HUES64 (cell line): ENCODE measurements at regions not wholly inside any gene's neighbourhood (a gene's known extent, or its start where the extent isn't known, plus 50 kb on each side); places are given as distances from the start of the nearest gene placed in this dataset.
"Not testable (repeated sequence)": the region's sequence is repeated elsewhere in the genome, so short reads cannot be mapped to it uniquely, and the experiment has no call there.

Source experiments
- H3K27ac ChIP-seq: 2 replicates; pipeline ENCODE4 v1.7.0; 2013; ENCODE audit warnings: low read depth, low read length, inconsistent platforms
- H3K27me3 ChIP-seq: 2 replicates; pipeline ENCODE4 v1.6.1; 2013; ENCODE audit warnings: mild to moderate bottlenecking, low read length; ENCODE audit not compliant: insufficient read depth
- H3K36me3 ChIP-seq: 2 replicates; pipeline ENCODE4 v1.6.1; 2013; ENCODE audit warnings: mild to moderate bottlenecking, low read length; ENCODE audit not compliant: insufficient read depth
- H3K4me1 ChIP-seq: 2 replicates; pipeline ENCODE4 v1.6.1; 2013; ENCODE audit warnings: mild to moderate bottlenecking, low read length, moderate library complexity; ENCODE audit not compliant: insufficient read depth
- H3K4me3 ChIP-seq: 2 replicates; pipeline ENCODE4 v1.5.1; 2013; ENCODE audit warnings: mild to moderate bottlenecking, low read length, moderate library complexity
- H3K9ac ChIP-seq: 2 replicates; pipeline ENCODE4 v1.6.1; 2013; ENCODE audit warnings: mild to moderate bottlenecking, low read depth, low read length
- H3K9me3 ChIP-seq: 2 replicates; pipeline ENCODE4 v1.6.1; 2013; ENCODE audit warnings: low read depth, low read length; ENCODE audit not compliant: insufficient read depth
- WGBS: fragments of 150-250, 120-280 bp; methylation state at CpG from one replicate; pipeline ENCODE4 v1.1.7; 2013; ENCODE audit warnings: missing lambda C conversion rate; 5-methylcytosine and 5-hydroxymethylcytosine counted together

DNA sequence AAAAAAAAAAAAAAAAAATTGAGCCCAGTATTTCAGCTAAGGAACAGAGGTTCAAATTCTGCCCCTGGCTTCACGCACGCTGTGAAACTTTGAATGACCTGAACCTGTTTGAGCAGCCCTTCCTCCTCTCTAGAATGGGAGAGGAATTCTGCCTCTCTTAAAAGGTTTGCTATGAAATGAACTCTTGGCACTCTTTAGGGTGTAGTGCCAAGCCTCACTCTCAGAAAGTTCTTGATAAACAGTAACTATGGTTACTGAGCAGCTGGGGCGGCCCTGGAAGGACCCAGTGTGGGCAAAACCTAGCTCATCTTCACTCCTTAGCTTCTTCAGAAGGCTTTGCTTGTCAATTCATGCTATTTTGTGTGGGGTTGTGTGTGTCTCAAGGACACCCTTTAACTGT is 73.7 kb downstream of the GEMIN8 start:
- 96% methylated on average over 3 of the region's 3 CpGs for WGBS
- H3K36me3 ChIP-seq, result no peaks in the 10 kb centered on the region
- H3K4me3 ChIP-seq, result no peak overlapping the region
- H3K4me1 ChIP-seq, result no peaks in the 10 kb centered on the region
- no peaks in the 10 kb centered on the region for H3K27me3 ChIP-seq
- no peak overlapping the region for H3K9ac ChIP-seq
- no peaks in the 10 kb centered on the region for H3K9me3 ChIP-seq
- no peak overlapping the region for H3K27ac ChIP-seq

DNA sequence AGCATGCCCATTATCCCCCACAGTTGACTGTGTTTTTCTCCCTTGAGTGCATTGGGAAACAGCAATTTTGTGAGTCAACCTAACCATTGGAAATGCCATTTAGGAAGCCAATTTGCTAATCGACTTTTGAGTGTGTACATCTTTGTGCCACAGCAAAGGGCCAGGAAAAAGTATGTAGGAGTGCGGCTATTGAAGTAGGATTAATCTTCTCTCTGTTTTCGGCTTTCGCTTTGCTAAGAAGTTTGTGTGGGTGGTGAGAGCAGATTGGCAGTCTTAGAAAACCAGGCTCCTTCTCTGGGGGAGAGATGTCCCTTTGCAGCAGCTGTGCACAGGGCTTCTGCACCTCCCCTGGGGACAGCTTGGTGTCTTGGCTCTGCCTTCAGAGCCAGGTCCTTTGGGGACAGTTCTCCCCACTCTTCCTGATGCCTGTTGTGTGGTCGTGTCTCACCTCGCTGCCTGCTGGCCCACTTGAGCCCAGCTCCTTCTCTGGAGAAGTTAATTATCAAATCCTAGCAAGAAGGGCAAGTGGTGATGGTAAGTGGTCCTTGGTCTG is 74.5 kb downstream of the GEMIN8 start:
- no peaks in the 10 kb centered on the region for H3K4me1 ChIP-seq
- H3K27ac ChIP-seq, result no peak overlapping the region
- H3K9ac ChIP-seq, result no peak overlapping the region
- no peaks in the 10 kb centered on the region for H3K27me3 ChIP-seq
- no peak overlapping the region for H3K4me3 ChIP-seq
- WGBS, result 95% methylated on average over 5 of the region's 6 CpGs
- H3K36me3 ChIP-seq, result no peaks in the 10 kb centered on the region
- H3K9me3 ChIP-seq, result no peaks in the 10 kb centered on the region

DNA sequence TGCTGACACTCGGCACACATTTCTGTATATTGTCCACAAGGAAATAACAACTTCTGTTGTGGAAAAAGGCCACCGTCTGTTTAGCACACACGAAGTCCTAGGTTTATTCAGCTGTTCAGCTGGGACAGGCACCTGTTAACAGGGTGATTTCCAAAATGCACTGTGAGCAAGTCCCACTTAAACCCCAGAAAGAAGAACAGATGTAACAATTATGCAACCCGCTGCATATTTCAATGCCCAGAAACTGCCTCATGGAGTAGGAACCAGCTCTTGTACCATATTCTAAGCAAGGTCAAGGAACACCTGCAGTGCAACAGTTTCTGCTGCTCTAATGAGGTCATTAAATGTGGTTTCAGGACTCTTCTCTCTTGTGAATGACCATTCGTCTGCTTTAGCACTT is 77.1 kb downstream of the GEMIN8 start:
- no peaks in the 10 kb centered on the region for H3K4me1 ChIP-seq
- no peaks in the 10 kb centered on the region for H3K9me3 ChIP-seq
- WGBS, result 93% methylated on average over 5 of the region's 5 CpGs
- no peaks in the 10 kb centered on the region for H3K27me3 ChIP-seq
- H3K36me3 ChIP-seq, result no peaks in the 10 kb centered on the region
- no peak overlapping the region for H3K27ac ChIP-seq
- H3K9ac ChIP-seq, result no peak overlapping the region
- no peak overlapping the region for H3K4me3 ChIP-seq

DNA sequence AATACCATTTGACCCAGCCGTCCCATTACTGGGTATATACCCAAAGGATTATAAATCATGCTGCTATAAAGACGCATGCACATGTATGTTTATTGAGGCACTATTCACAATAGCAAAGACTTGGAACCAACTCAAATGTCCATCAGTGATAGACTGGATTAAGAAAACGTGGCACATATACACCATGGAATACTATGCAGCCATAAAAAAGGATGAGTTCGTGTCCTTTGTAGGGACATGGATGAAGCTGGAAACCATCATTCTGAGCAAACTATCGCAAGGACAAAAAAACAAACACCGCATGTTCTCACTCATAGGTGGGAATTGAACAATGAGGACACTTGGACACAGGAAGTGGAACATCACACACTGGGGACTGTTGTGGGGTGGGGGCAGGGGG is 83.5 kb downstream of the GEMIN8 start:
- H3K9ac ChIP-seq, H3K27me3 ChIP-seq, H3K27ac ChIP-seq, H3K4me3 ChIP-seq, H3K9me3 ChIP-seq, H3K36me3 ChIP-seq: not testable (repeated sequence)
- peaks cover 18% of the 10 kb centered on the region for H3K4me1 ChIP-seq
- 100% methylated on average over 3 of the region's 6 CpGs for WGBS

DNA sequence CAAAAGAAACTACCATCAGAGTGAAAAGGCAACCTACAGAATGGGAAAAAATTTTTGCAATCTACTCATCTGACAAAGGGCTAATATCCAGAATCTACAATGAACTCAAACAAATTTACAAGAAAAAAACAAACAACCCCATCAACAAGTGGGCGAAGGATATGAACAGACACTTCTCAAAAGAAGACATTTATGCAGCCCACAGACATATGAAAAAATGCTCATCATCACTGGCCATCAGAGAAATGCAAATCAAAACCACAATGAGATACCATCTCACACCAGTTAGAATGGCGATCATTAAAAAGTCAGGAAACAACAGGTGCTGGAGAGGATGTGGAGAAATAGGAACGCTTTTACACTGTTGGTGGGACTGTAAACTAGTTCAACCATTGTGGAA is 83.9 kb downstream of the GEMIN8 start:
- H3K4me3 ChIP-seq, H3K27ac ChIP-seq, H3K9me3 ChIP-seq, H3K36me3 ChIP-seq, H3K9ac ChIP-seq, H3K27me3 ChIP-seq: not testable (repeated sequence)
- H3K4me1 ChIP-seq, result peaks cover 22% of the 10 kb centered on the region
- WGBS, result no CpG with 5 or more reads among the region's 3 CpGs

DNA sequence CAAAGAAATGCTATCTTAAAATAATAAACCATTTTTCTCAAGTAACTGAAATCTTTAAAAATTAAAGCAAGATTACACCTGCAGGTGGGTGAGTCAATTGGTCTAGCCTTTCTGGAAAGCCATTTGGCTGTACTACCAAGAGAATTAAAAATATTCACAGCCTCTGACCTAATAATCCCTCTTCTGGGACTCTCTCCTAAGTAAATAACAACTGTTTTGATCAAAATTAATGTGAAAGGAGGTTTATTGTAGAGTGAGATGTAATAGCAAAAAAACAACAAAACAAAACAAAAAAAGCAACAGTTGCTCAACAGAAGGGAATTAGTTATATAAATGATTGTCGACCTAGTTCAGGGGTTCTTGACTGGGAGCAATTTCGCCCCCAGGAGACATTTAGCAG is 89.0 kb downstream of the GEMIN8 start:
- no peak overlapping the region for H3K27ac ChIP-seq
- no peaks in the 10 kb centered on the region for H3K27me3 ChIP-seq
- no peaks in the 10 kb centered on the region for H3K36me3 ChIP-seq
- H3K9ac ChIP-seq, result no peak overlapping the region
- no peaks in the 10 kb centered on the region for H3K9me3 ChIP-seq
- H3K4me3 ChIP-seq, result no peak overlapping the region
- peaks cover 46% of the 10 kb centered on the region for H3K4me1 ChIP-seq
- WGBS, result 88% methylated on average over 2 of the region's 2 CpGs

DNA sequence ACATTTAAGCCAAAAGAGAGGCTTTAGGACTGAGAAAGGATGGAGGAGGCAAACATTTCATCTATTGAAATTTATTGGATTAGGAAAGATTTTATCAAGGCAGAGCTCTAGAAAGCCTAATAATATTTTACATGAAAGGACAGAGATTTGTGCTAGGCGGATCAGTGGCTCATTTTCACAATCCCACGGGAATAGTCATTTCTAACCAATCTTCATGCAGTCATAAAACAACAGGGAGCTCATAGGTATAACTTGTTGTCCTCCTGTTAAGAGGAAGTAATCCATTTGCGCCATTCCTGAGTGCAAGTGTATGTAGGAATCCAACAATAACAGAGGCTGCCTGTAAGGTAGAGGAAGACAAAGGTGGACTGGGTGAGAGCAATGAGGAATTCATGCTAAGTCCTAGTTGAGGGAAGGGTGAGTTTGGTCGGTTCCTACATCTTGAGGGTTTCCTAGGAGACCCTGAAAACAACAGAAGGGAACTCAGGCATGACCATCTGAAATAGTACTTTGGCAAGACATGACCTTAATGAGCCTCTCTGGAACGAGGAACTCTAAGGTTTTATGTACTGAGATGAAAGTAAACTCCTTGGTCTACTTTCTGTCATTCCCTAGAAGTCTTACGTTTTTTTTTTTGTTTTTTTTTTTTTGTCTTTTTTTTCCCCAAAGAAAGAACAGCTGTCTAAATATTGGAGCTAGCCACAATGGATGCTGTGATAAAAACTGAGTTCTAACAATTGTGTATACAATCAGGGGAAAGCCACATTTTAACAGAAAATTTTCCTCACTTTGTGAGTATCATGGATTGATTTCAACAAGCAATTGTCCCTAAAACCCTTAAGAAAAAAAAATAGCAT is 89.7 kb downstream of the GEMIN8 start:
- Histone ChIP-seq H3K27me3 (no peaks in the 10 kb centered on the region), H3K36me3 (0 out of 2 replicates have a peak, but pooled peaks cover 3% of the 10 kb centered on the region), H3K4me1 (peaks cover 50% of the 10 kb centered on the region), H3K4me3 (no peak overlapping the region), H3K9ac (no peak overlapping the region), H3K9me3 (no peaks in the 10 kb centered on the region), H3K27ac (no peak overlapping the region; the same call in 1 of the 2 replicates)
- 71% methylated on average over 3 of the region's 6 CpGs for WGBS

DNA sequence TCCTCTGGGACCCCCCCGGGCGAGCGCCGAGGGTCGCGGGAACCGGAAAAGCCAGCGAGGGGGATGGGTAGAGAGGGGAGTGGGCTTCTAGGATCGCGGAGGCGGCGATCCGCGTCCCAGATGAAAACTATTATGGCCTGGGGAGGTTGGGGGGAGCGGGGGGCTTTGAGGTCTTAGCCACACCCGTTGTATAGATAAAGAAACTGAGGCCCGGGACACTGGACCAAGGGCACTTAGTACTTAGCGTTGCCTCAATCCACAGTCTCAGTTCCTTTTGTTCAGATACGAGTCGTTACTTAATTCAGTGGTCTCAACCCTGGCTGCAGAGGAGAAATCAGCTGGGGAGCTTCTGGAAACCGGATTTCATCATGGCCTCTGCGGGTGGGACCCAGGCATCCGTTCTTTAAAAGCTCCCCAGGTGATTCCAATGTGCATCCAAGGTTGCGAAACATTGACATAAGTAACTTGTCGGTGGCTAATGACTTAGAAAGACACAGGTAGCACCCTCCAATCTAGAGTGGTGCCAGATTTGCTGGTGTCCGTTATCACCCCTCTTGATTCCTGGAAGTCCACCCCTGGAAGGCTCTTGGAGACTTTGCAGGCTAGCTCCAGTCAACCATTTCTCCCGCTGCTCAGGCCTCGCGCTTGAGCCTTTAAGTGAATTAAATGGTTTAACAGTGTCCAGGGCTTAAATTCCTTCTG is 90.7 kb downstream of the GEMIN8 start:
- H3K9ac ChIP-seq, result peak overlapping the region; percentile 80
- H3K4me3 ChIP-seq, result peak overlapping the region; percentile 76
- peaks cover 8% of the 10 kb centered on the region for H3K36me3 ChIP-seq
- 9% methylated on average over 27 of the region's 29 CpGs for whole genome bisulfite sequencing
- H3K4me1 ChIP-seq, result peaks cover 50% of the 10 kb centered on the region
- H3K27me3 ChIP-seq, result no peaks in the 10 kb centered on the region
- H3K9me3 ChIP-seq, result no peaks in the 10 kb centered on the region
- H3K27ac ChIP-seq, result peak overlapping the region; percentile 85; the same call in 1 of the 2 replicates

DNA sequence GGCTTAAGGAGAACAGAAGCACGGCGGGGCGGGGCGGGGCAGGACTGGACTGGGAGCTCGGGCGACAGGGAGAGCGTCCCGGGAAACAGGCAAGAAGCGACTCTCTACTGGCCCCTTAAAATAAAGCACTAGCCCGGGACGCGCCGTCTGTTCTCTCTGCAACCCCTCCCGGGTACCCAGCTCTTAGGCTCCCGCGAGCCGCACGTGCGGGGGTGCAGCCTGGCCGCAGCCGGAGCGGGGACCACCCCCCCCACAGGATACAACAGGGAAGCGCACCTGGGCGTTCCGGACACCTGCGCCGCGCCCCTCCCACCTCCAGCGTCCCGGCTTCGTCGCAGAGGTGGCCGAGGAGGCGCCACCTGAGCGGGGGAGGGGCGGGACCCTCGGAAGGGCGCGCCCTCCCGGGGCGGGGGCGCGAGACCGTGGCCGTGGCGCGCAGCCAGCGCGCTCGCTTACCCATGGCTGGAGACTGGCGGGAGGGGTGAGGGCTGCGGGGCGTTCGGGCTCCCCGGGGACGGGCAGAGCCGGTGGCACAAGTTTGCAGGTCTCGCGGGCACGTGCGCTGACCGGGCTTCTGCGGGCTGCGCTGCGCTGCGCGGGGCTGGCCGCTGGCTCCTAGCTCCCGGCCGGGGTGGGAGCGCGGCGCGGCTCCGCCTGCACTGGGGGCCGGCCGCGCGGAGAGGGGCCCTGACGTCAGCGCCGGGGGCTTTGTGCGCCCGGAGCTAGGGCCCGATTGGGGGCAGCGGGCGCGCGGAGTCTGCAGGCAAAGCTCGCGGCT is 91.5 kb downstream of the GEMIN8 start:
- H3K9ac ChIP-seq, result peak overlapping the region; percentile 80
- H3K9me3 ChIP-seq, result no peaks in the 10 kb centered on the region
- H3K27ac ChIP-seq, result peak overlapping the region; percentile 85; the same call in 1 of the 2 replicates
- no peaks in the 10 kb centered on the region for H3K27me3 ChIP-seq
- H3K36me3 ChIP-seq, result peaks cover 15% of the 10 kb centered on the region
- peak overlapping the region; percentile 76 for H3K4me3 ChIP-seq
- peaks cover 52% of the 10 kb centered on the region for H3K4me1 ChIP-seq
- WGBS, result under 1% methylated on average over 91 of the region's 91 CpGs

DNA sequence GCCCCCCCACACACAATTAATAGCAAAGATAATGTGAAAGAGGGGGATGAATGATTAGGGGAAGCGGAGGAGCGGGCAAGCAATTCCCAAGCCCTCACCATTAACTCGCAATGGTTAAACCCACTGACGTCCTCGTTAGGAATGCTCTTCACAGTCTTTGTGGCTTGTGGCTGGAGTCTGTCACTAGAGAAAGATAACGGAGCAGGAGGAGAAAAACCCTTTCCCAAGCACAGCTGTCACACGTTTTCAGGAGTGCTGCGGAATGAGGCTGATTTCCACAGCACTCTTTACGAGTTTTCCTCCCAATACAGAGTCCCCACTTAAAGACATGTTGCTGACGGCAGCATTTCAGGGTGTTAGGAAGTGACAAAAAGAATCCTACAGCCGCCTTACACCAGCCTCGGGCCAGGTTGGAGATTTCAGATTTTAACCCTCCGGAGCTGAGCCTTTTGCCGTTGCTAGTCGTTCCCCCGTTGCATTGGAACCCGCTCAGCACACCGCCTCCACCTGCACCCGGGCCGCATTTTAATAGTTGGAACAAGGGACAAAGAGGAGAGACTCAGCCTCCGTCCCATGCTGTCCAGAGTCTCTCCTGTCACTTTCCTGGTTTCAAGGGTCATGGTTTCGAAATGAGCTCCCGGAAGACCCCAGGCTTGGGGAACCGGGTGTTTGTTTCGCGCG is 92.2 kb downstream of the GEMIN8 start:
- WGBS, result under 1% methylated on average over 24 of the region's 27 CpGs
- peak overlapping the region; percentile 76 for H3K4me3 ChIP-seq
- H3K9me3 ChIP-seq, result no peaks in the 10 kb centered on the region
- H3K27ac ChIP-seq, result peak overlapping the region; percentile 85; the same call in 1 of the 2 replicates
- peaks cover 19% of the 10 kb centered on the region for H3K36me3 ChIP-seq
- peaks cover 54% of the 10 kb centered on the region for H3K4me1 ChIP-seq
- no peaks in the 10 kb centered on the region for H3K27me3 ChIP-seq
- peak overlapping the region; percentile 80 for H3K9ac ChIP-seq
